WTC11 (cell line): ENCODE measurements at regions not wholly inside any gene's neighbourhood (a gene's known extent, or its start where the extent isn't known, plus 50 kb on each side); places are given as distances from the start of the nearest gene placed in this dataset.

Experiments
- ATAC-seq: fragments of 200-7000 bp; cut with Tn5 transposase; 2 replicates; pipeline ENCODE4 v1.10.0; 2021; ENCODE audit warnings: mild to moderate bottlenecking, moderate library complexity
- CTCF ChIA-PET: fragments of 300-600 bp; sonication (Branson Sonifier 250); formaldehyde crosslinking; loops from one replicate; lab custom pipeline; 2021; ENCODE audit warnings: antibody characterized with exemption; lab: Charles Lee
- POLR2A ChIA-PET: fragments of 350-600 bp; sonication (Branson Sonifier 250); formaldehyde crosslinking; loops from one replicate; lab custom pipeline; 2021; ENCODE audit warnings: antibody characterized with exemption; lab: Charles Lee
- DNase-seq: peaks from one replicate; pipeline ENCODE4 v3.0.0; 2021; ENCODE audit warnings: low spot score
- H3K27ac Mint-ChIP-seq: 2 replicates; pipeline ENCODE4 v1.8.0; 2021; ENCODE audit warnings: mixed read lengths
- H3K27me3 Mint-ChIP-seq: 2 replicates; pipeline ENCODE4 v1.8.0; 2021; ENCODE audit warnings: low read depth, mild to moderate bottlenecking, moderate library complexity, mixed read lengths
- H3K36me3 Mint-ChIP-seq: 2 replicates; pipeline ENCODE4 v1.8.0; 2021; ENCODE audit warnings: mixed read lengths
- H3K4me1 Mint-ChIP-seq: 2 replicates; pipeline ENCODE4 v1.8.0; 2022; ENCODE audit warnings: mixed read lengths
- H3K4me3 Mint-ChIP-seq: 2 replicates; pipeline ENCODE4 v1.8.0; 2021; ENCODE audit warnings: mild to moderate bottlenecking, moderate library complexity, mixed read lengths
- H3K9me3 Mint-ChIP-seq: 2 replicates; pipeline ENCODE4 v1.8.0; 2021; ENCODE audit warnings: mixed read lengths
- ATF2 ChIP-seq: sonication (generic); formaldehyde crosslinking; IDR thresholded peaks from 2 replicates; pipeline ENCODE4 v1.8.1; 2022; ENCODE audit warnings: low read depth, missing genetic modification reagents, borderline replicate concordance
- CREB1 ChIP-seq: sonication (generic); formaldehyde crosslinking; IDR thresholded peaks from 2 replicates; pipeline ENCODE4 v1.8.0; 2023; ENCODE audit warnings: mild to moderate bottlenecking, missing genetic modification reagents
- ELF4 ChIP-seq: sonication (generic); formaldehyde crosslinking; IDR thresholded peaks from 2 replicates; pipeline ENCODE4 v1.8.1; 2022; ENCODE audit warnings: low read depth, mild to moderate bottlenecking, moderate library complexity, missing genetic modification reagents
- ESRRA ChIP-seq: sonication (generic); formaldehyde crosslinking; IDR thresholded peaks from 2 replicates; pipeline ENCODE4 v1.8.1; 2022; ENCODE audit warnings: mild to moderate bottlenecking, missing genetic modification reagents, borderline replicate concordance
- HMGA2 ChIP-seq: fragments of 250-450 bp; sonication (Bioruptor Pico); IDR thresholded peaks from 2 replicates; pipeline ENCODE4 v1.4.0; 2021; ENCODE audit warnings: mild to moderate bottlenecking, moderate library complexity
- IRF2 ChIP-seq: sonication (generic); formaldehyde crosslinking; IDR thresholded peaks from 2 replicates; pipeline ENCODE4 v1.8.0; 2022; ENCODE audit warnings: low read depth, missing genetic modification reagents, borderline replicate concordance
- JAZF1 ChIP-seq: fragments of 250-450 bp; sonication (Bioruptor Pico); IDR thresholded peaks from 2 replicates; pipeline ENCODE4 v1.9.0; 2021; ENCODE audit warnings: moderate library complexity, mild to moderate bottlenecking, inconsistent platforms
- NFYB ChIP-seq: sonication (generic); formaldehyde crosslinking; conservative IDR thresholded peaks from 2 replicates; pipeline ENCODE4 v1.8.0; 2022; ENCODE audit warnings: low read depth, missing genetic modification reagents
- SOX15 ChIP-seq: fragments of 250-450 bp; sonication (Bioruptor Pico); IDR thresholded peaks from 2 replicates; pipeline ENCODE4 v1.9.0; 2021; ENCODE audit warnings: mild to moderate bottlenecking
- TEAD1 ChIP-seq: sonication (generic); formaldehyde crosslinking; IDR thresholded peaks from 2 replicates; pipeline ENCODE4 v1.8.0; 2022; ENCODE audit warnings: mild to moderate bottlenecking, missing genetic modification reagents
- TEAD4 ChIP-seq: sonication (generic); formaldehyde crosslinking; IDR thresholded peaks from 2 replicates; pipeline ENCODE4 v1.8.0; 2022; ENCODE audit warnings: mild to moderate bottlenecking, missing genetic modification reagents
- TP53 ChIP-seq: sonication (generic); formaldehyde crosslinking; IDR thresholded peaks from 2 replicates; pipeline ENCODE4 v1.8.1; 2023; ENCODE audit warnings: mild to moderate bottlenecking, missing genetic modification reagents
- ZBTB43 ChIP-seq: sonication (generic); formaldehyde crosslinking; IDR thresholded peaks from 2 replicates; pipeline ENCODE4 v1.8.1; 2023; ENCODE audit warnings: mild to moderate bottlenecking, missing genetic modification reagents
- ZNF232 ChIP-seq: sonication (generic); formaldehyde crosslinking; IDR thresholded peaks from 2 replicates; pipeline ENCODE4 v1.8.0; 2022; ENCODE audit warnings: mild to moderate bottlenecking, missing genetic modification reagents
- ZNF416 ChIP-seq: fragments of 250-450 bp; sonication (Bioruptor Pico); IDR thresholded peaks from 2 replicates; pipeline ENCODE4 v1.9.0; 2021; ENCODE audit warnings: mild to moderate bottlenecking, inconsistent platforms
- TF ChIP-seq, protein P1 (sequence below): fragments of 250-450 bp; sonication (Bioruptor Pico); IDR thresholded peaks from 2 replicates; pipeline ENCODE4 v1.9.0; 2021; ENCODE audit warnings: mild to moderate bottlenecking, borderline replicate concordance
- TF ChIP-seq, protein P2 (sequence below): sonication (generic); formaldehyde crosslinking; IDR thresholded peaks from 2 replicates; pipeline ENCODE4 v1.8.1; 2023; ENCODE audit warnings: mild to moderate bottlenecking, moderate library complexity, missing genetic modification reagents
- TF ChIP-seq, protein P3 (sequence below): sonication (generic); formaldehyde crosslinking; IDR thresholded peaks from 2 replicates; pipeline ENCODE4 v1.8.1; 2022; ENCODE audit warnings: low read depth, mild to moderate bottlenecking, moderate library complexity, missing genetic modification reagents, borderline replicate concordance

- ChIA-PET POLR2A (no interaction called here), CTCF (no interaction called here)
- Mint-ChIP-seq H3K27ac (no peak overlapping the region), H3K9me3 (peaks cover 26% of the 10 kb centered on the region), H3K4me3 (no peak overlapping the region), H3K27me3 (no peaks in the 10 kb centered on the region), H3K36me3 (peaks cover 7% of the 10 kb centered on the region)
- DNase-seq (no peak), ATAC-seq (no peak)
- no peak for TF ChIP-seq ZNF232 (CRISPR knock-in tag)
- no peak for TF ChIP-seq HMGA2 (CRISPR knock-in tag)
- TF ChIP-seq CREB1 (CRISPR knock-in tag): no peak
- TF ChIP-seq, protein P1, sequence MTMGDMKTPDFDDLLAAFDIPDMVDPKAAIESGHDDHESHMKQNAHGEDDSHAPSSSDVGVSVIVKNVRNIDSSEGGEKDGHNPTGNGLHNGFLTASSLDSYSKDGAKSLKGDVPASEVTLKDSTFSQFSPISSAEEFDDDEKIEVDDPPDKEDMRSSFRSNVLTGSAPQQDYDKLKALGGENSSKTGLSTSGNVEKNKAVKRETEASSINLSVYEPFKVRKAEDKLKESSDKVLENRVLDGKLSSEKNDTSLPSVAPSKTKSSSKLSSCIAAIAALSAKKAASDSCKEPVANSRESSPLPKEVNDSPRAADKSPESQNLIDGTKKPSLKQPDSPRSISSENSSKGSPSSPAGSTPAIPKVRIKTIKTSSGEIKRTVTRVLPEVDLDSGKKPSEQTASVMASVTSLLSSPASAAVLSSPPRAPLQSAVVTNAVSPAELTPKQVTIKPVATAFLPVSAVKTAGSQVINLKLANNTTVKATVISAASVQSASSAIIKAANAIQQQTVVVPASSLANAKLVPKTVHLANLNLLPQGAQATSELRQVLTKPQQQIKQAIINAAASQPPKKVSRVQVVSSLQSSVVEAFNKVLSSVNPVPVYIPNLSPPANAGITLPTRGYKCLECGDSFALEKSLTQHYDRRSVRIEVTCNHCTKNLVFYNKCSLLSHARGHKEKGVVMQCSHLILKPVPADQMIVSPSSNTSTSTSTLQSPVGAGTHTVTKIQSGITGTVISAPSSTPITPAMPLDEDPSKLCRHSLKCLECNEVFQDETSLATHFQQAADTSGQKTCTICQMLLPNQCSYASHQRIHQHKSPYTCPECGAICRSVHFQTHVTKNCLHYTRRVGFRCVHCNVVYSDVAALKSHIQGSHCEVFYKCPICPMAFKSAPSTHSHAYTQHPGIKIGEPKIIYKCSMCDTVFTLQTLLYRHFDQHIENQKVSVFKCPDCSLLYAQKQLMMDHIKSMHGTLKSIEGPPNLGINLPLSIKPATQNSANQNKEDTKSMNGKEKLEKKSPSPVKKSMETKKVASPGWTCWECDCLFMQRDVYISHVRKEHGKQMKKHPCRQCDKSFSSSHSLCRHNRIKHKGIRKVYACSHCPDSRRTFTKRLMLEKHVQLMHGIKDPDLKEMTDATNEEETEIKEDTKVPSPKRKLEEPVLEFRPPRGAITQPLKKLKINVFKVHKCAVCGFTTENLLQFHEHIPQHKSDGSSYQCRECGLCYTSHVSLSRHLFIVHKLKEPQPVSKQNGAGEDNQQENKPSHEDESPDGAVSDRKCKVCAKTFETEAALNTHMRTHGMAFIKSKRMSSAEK (CRISPR knock-in tag): no peak
- TF ChIP-seq, protein P2, sequence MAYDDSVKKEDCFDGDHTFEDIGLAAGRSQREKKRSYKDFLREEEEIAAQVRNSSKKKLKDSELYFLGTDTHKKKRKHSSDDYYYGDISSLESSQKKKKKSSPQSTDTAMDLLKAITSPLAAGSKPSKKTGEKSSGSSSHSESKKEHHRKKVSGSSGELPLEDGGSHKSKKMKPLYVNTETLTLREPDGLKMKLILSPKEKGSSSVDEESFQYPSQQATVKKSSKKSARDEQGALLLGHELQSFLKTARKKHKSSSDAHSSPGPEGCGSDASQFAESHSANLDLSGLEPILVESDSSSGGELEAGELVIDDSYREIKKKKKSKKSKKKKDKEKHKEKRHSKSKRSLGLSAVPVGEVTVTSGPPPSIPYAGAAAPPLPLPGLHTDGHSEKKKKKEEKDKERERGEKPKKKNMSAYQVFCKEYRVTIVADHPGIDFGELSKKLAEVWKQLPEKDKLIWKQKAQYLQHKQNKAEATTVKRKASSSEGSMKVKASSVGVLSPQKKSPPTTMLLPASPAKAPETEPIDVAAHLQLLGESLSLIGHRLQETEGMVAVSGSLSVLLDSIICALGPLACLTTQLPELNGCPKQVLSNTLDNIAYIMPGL (CRISPR knock-in tag): no peak
- TF ChIP-seq ELF4 (CRISPR knock-in tag): no peak
- TF ChIP-seq, all 79 proteins: peak for 0
- H3K4me1 Mint-ChIP-seq: no peaks in the 10 kb centered on the region
Observed at GRCh38 chr14:89736881-89737280, 217.6 kb downstream of the EFCAB11 start.

- Mint-ChIP-seq H3K27me3 (no peaks in the 10 kb centered on the region; the same call in 1 of the 2 replicates), H3K4me1 (no peaks in the 10 kb centered on the region), H3K36me3 (no peaks in the 10 kb centered on the region; the same call in 1 of the 2 replicates), H3K9me3 (peaks cover 15% of the 10 kb centered on the region), H3K4me3 (no peak overlapping the region), H3K27ac (no peak overlapping the region)
- ChIA-PET POLR2A (no interaction called here), CTCF (no interaction called here)
- ATAC-seq: no peak
- no peak for DNase-seq
- TF ChIP-seq ZBTB43: no peak
- no peak for TF ChIP-seq TEAD4 (CRISPR knock-in tag)
- TF ChIP-seq, protein P3, sequence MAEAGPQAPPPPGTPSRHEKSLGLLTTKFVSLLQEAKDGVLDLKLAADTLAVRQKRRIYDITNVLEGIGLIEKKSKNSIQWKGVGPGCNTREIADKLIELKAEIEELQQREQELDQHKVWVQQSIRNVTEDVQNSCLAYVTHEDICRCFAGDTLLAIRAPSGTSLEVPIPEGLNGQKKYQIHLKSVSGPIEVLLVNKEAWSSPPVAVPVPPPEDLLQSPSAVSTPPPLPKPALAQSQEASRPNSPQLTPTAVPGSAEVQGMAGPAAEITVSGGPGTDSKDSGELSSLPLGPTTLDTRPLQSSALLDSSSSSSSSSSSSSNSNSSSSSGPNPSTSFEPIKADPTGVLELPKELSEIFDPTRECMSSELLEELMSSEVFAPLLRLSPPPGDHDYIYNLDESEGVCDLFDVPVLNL (CRISPR knock-in tag): no peak
- TF ChIP-seq JAZF1 (CRISPR knock-in tag): no peak
- no peak for TF ChIP-seq SOX15 (CRISPR knock-in tag)
- no peak for TF ChIP-seq NFYB (CRISPR knock-in tag)
- no peak for TF ChIP-seq TP53 (CRISPR knock-in tag)
- no peak for TF ChIP-seq ESRRA (CRISPR knock-in tag)
- TF ChIP-seq ATF2 (CRISPR knock-in tag): no peak
- TF ChIP-seq ZNF416 (CRISPR knock-in tag): no peak
- no peak for TF ChIP-seq TEAD1 (CRISPR knock-in tag)
- no peak for TF ChIP-seq IRF2 (CRISPR knock-in tag)
Observed at GRCh38 chr14:89731396-89731933, 223.1 kb downstream of the EFCAB11 start.
